ENCODE measurements at regions not wholly inside any gene's neighbourhood (a gene's known extent, or its start where the extent isn't known, plus 50 kb on each side); places are given as distances from the start of the nearest gene placed in this dataset.

GRCh38 chr15:101578443-101578894 lies 73.7 kb downstream of the TM2D3 start (continued):
- TF ChIP-seq PLSCR1 (CRISPR knock-in tag; IDR thresholded peaks at IDR 0.05; ENCODE audit: borderline replicate concordance) (no peak), AKNA (CRISPR knock-in tag; IDR thresholded peaks at IDR 0.05; ENCODE audit: borderline replicate concordance) (no peak), THRA (CRISPR knock-in tag; IDR thresholded peaks at IDR 0.05; ENCODE audit: borderline replicate concordance) (no peak), NKX3-1 (CRISPR knock-in tag; IDR thresholded peaks at IDR 0.05) (no peak), HDAC1 (CRISPR knock-in tag; IDR thresholded peaks at IDR 0.05) (no peak), POLR2AphosphoS2 (IDR thresholded peaks at IDR 0.05; ENCODE audit: low read depth, low read length) (no peak), RARA (CRISPR knock-in tag; IDR thresholded peaks at IDR 0.05) (no peak), PHF5A (CRISPR knock-in tag; IDR thresholded peaks at IDR 0.05; ENCODE audit: low read depth, unreplicated experiment) (no peak), ZNF574 (CRISPR knock-in tag; IDR thresholded peaks at IDR 0.05) (no peak), ZNF704 (CRISPR knock-in tag; IDR thresholded peaks at IDR 0.05; ENCODE audit: borderline replicate concordance) (peak; percentile 54; the same call in 1 of the 2 replicates), ZSCAN29 (CRISPR knock-in tag; conservative IDR thresholded peaks at IDR 0.05) (no peak), ZNF431 (CRISPR knock-in tag; IDR thresholded peaks at IDR 0.05; ENCODE audit: borderline replicate concordance, low read depth) (no peak), SRSF9 (IDR thresholded peaks at IDR 0.05; ENCODE audit: borderline replicate concordance, insufficient read depth, low read depth, low read length, poor library complexity, severe bottlenecking) (no peak), RAD21 (CRISPR knock-in tag; IDR thresholded peaks at IDR 0.05) (peak; percentile 87), CENPBD1 (CRISPR knock-in tag; IDR thresholded peaks at IDR 0.05; ENCODE audit: borderline replicate concordance, low read depth) (no peak)
